GM20000 (cell line): ENCODE measurements at regions not wholly inside any gene's neighbourhood (a gene's known extent, or its start where the extent isn't known, plus 50 kb on each side); places are given as distances from the start of the nearest gene placed in this dataset.
"Not testable (repeated sequence)": the region's sequence is repeated elsewhere in the genome, so short reads cannot be mapped to it uniquely, and the experiment has no call there.

ENCODE experiments used
- DNase-seq: peaks from one replicate; pipeline ENCODE4 v3.0.0; 2012; ENCODE audit warnings: low spot score
- TF ChIP-seq, protein P1 (sequence below): IDR thresholded peaks from 2 replicates; pipeline ENCODE4 v1.5.1; 2012; ENCODE audit warnings: mild to moderate bottlenecking, control low read depth; ENCODE audit errors: extremely low read depth, missing control alignments

DNA sequence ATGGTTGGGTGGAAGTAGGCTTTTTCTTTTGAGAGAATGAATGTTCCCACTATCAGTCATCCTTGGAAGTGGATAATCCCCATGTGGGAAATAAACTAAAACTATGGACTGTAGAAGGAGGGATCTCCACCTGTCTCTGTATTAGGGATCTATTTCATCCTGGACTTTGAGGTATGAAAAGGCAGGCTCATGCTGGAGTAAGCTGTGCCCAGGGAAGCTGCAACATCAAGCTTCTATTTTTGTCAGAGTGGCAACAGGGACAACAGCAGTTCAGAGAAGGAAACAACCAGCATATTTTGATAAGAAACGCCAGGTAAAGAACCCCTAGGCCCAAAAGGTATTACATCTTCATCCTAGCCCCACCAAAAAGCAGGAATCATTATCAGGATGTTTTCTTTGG is 122.0 kb downstream of the MDH1 start:
- DNase-seq = no peak
- TF ChIP-seq, protein P1, sequence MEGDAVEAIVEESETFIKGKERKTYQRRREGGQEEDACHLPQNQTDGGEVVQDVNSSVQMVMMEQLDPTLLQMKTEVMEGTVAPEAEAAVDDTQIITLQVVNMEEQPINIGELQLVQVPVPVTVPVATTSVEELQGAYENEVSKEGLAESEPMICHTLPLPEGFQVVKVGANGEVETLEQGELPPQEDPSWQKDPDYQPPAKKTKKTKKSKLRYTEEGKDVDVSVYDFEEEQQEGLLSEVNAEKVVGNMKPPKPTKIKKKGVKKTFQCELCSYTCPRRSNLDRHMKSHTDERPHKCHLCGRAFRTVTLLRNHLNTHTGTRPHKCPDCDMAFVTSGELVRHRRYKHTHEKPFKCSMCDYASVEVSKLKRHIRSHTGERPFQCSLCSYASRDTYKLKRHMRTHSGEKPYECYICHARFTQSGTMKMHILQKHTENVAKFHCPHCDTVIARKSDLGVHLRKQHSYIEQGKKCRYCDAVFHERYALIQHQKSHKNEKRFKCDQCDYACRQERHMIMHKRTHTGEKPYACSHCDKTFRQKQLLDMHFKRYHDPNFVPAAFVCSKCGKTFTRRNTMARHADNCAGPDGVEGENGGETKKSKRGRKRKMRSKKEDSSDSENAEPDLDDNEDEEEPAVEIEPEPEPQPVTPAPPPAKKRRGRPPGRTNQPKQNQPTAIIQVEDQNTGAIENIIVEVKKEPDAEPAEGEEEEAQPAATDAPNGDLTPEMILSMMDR = no peak

DNA sequence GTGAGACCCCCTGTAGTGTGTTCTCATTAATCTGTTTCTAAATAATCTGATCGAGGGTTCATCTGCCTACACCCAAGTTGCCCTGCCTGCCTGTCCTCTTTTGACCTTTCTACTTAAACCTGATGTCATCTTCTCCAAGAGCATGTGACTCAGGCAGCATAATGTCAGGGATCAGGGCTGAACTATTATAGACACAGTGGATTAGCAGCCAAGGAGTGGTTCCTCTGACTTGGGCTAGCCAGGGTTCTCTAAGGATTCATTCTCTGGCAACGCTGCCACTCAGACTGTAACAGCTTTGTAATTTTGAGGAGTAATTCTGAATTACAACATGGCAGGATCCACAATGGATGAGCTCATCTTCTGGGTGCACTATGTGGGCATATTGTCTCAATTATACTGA is 124.0 kb downstream of the MDH1 start:
- no peak for DNase-seq
- TF ChIP-seq, protein P1 = no peak

DNA sequence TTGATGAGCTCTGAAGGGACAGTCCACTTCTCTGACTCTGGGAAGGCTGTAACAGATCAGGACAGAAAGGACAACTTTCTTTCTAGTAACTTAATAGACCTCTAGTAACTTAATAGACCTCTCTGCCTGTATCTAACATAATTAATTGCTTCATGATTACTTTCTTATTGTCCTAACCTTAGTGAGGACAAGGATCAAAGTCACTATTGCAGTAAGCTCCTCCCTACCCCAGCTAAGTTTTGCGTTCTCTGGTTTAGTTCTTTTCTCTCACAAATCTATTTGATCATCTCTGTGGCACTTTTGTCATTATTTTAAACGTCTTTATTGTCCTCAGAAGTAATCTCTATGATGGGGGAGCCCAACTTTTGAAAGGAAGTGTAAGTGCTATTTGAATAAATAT is 125.5 kb upstream of the UGP2 start:
- TF ChIP-seq, protein P1 = no peak

DNA sequence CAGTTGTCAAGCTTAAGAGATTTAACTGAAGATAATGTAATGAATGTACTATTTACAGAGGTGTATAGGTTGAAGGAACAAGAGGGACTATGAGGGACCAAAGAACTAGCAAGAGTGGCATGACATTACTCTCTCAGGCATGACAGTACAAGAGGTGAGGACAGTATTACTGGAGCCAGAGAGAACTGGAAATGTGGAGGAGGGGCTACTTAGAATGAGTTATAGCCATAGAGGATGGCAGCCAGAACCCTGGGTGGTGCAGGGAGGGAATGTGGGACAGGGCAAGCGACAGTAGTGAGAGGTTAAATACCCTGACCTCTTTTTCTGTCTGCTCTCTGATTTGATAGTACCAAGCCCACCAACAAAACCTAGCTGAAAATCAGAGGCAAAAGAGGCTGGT is 122.6 kb upstream of the UGP2 start:
- TF ChIP-seq, protein P1 = no peak
- no peak for DNase-seq

More for the DNA sequence above, 125.5 kb upstream of the UGP2 start:
- DNase-seq = no peak

DNA sequence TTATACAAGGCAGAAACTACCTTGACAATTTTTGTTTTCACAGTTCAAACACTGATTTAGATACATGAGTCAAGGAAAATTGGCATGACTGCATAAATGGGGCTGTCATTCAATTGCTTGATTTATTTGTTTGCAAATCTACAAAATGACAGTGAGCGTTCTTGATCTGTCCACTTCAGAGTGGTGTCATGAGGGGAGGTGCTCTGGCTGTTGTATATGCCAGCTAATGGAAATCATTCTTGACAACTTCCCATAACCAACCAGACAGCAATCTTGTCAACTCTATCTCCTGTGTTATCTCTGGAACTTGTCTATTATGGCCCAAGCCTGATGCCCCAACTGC is 120.6 kb upstream of the UGP2 start:
- no peak for DNase-seq
- TF ChIP-seq, protein P1 = no peak

DNA sequence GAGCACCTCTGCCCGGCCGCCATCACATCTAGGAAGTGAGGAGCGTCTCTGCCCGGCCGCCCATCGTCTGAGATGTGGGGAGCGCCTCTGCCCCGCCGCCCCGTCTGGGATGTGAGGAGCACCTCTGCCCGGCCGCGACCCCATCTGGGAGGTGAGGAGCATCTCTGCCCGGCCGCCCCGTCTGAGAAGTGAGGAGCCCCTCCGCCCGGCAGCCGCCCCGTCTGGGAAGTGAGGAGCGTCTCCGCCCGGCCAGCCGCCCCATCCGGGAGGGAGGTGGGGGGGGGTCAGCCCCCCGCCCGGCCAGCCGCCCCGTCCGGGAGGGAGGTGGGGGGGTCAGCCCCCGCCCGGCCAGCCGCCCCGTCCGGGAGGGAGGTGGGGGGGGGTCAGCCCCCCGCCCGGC is 119.4 kb upstream of the UGP2 start:
- not testable (repeated sequence) for DNase-seq

DNA sequence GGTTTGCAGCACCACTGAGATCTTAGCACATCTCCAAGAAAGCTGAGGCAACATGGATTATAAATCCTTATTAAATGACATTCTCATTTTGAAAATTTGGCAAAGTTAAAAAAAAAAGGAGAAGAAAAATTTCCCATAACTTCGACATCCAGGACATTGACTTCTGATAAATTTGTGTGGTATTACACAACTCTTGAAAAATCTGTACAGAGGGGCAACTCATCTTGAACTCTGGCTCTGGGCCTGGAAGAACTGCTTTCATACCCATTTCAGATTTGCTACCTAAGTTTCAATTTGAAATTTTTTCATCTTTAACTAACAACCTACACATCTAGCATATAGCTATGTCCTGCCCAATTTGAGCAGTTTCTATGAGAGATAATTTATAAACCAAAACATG is 118.0 kb upstream of the UGP2 start:
- DNase-seq = no peak
- TF ChIP-seq, protein P1 = no peak

DNA sequence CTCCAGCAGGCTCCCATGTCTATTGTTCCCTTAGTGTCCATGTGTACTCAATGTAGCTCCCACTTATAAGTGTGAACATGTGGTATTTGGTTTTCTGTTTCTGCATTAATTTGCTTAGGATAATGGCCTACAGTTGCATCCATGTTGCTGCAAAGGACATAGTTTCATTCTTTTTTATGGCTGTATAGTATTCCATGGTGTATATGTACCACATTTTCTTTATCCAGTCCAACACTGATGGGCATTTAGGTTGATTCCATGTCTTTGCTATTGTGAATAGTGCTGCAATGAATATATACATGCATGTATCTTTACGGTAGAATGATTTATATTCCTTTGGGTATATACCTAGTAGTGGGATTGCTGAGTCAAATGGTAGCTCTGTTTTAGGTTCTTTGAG is 116.5 kb upstream of the UGP2 start:
- not testable (repeated sequence) for DNase-seq

DNA sequence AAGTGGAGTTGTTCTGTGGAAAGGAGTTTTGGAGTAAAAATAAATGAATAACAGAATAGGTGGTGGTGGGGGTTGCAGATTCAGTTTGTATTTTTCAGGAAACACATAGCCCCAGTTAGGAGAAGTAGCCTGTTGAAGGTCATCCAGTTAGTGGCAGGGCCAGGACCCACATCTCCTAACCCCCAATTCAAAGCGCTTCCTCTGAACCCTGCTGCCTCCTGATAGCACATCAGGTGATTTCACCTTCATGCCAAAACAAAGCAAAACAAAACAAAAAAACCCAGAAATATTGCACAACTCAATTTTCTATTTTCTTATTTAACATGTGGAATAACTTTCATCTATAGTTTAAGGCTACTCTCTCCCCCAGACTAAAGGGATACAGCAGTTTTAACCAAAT is 112.3 kb upstream of the UGP2 start:
- TF ChIP-seq, protein P1 = no peak
- no peak for DNase-seq
